GM12892 (cell line): ENCODE measurements at regions not wholly inside any gene's neighbourhood (a gene's known extent, or its start where the extent isn't known, plus 50 kb on each side); places are given as distances from the start of the nearest gene placed in this dataset.
"Not testable (repeated sequence)": the region's sequence is repeated elsewhere in the genome, so short reads cannot be mapped to it uniquely, and the experiment has no call there.

Source experiments
- POLR2A ChIP-seq: IDR thresholded peaks from 2 replicates; pipeline ENCODE4 v1.6.1; 2011; ENCODE audit warnings: low read depth, low read length, control low read depth
- POLR2AphosphoS5 ChIP-seq: IDR thresholded peaks from 2 replicates; pipeline ENCODE4 v1.6.1; 2011; ENCODE audit warnings: low read depth, low read length, control low read depth

- TF ChIP-seq POLR2A, POLR2AphosphoS5: not testable (repeated sequence)
These were observed 97.7 kb downstream of the EBLN1 start for GRCh38 chr10:22120072-22120471.
